Ramos (cell line): ENCODE measurements at regions not wholly inside any gene's neighbourhood (a gene's known extent, or its start where the extent isn't known, plus 50 kb on each side); places are given as distances from the start of the nearest gene placed in this dataset.

Experiments
- in situ Hi-C: fragments of 300-500 bp; cut with MboI; formaldehyde crosslinking; loops from one replicate; pipeline ENCODE4 v1.14.3; 2022; ENCODE audit warnings: low sequenced_read_pairs; ENCODE audit not compliant: unreplicated experiment

DNA sequence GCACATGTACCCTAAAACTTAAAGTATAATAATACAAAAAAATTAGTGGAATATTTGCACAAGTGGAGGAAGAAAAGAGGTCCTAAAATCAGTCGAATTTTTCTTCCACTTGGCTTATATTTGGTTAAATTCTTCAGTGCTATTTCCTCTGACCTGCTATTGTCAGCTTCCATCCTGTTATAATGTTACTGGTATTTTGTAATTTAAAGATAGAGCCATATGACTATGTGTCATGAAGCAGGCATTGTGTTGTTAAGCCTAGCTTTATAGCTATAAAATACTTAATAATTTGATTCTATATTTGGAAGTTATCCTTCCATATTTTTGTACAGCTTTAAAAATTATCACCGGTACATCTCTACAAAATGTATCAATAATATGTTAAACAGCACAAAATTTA lies 455.9 kb upstream of the MARCKS start:
- in situ Hi-C loops = no loop called here

DNA sequence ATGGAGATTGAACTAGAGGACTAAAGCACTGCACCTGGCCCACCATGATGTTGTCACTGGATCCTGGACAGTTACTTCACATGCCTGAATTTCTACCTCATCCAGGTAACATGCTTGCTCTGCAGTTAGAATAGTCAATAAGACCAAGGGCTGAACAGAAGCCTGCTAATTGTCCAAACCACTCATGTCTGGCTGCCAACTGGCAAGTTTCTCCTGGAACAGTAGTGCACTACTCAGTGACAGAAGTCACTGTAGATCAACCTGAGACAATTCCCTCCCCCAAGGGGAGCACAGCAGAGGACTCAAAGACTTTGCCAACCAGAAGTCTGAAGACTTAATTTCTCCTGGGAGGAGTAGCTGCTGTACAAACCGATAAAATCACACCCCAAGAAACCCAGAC lies 454.6 kb upstream of the MARCKS start:
- in situ Hi-C loops = no loop called here

DNA sequence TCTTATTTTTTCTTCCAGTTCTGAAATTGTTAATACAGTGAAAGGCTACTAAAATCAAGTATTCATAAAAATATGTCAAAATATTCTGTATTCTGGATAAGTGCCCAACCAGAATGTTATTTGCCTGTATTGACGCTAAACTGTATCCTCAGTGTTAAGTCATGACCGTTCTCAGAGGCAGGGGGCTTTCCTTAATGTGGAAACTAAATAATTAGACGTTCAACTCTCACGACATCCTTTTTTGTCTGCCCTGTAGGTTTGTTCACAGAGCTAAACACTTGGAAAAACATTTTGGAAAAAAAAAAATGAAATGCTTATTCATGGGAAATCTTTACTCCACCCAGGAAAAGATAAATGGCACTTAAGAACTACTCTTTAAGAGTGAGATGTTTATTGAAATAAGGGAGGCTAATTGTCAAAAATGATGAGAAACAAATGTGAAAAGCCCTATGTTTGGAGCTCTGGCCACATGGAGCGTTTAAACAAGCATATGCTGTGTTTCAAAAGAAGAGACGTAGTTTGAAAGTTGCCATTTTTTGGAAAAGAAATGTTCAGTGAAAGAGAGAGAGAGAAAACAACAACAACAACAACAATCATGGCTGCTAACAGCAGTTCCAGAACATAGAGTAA lies 453.1 kb upstream of the MARCKS start:
- in situ Hi-C loops = no loop called here

- in situ Hi-C loops = no loop called here
These were observed 451.7 kb upstream of the MARCKS start for GRCh38 chr6:113405326-113406047.

GRCh38 chr6:113406048-113406695 lies 451.0 kb upstream of the MARCKS start:
- in situ Hi-C loops = no loop called here

DNA sequence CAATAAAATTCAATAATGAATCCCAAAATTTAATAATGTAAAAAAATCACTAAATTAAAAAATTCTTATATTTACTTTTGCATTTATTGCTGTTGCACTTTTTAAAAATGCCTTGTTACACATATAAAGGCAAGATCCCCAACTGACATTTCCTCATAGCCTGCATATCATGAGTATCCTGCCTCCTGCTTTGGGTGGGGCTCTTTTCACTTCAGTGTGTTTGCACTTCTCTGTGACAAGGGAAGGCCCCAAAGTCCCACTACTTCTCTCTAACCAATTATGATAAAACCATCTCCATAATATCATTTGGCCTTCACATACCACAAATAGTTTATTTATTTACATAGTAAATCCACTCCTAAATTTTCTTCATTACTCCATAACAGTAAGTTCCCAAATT lies 446.1 kb upstream of the MARCKS start:
- in situ Hi-C loops = no loop called here

GRCh38 chr6:113412589-113413357 lies 444.4 kb upstream of the MARCKS start:
- in situ Hi-C loops = no loop called here

- in situ Hi-C loops = no loop called here
These were observed 442.6 kb upstream of the MARCKS start for GRCh38 chr6:113414511-113414910.

DNA sequence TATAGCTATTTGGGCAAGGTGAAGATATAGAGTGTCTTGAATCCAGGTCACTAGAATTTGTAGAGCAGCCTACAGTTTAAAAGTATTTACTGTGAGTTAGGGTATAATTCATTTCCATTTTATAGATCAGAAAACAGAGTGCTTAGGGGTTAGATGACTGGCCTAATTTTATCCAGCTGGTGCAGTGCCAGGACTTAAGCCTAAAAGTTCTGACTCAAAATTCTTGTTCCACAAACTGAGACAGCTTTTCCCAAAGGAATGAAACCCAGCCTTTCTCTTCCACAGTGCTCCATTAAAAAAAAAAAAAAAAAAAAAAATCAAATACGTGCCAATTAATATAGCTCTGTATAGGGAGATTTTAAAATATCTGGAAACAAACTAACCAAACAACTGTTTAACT lies 441.0 kb upstream of the MARCKS start:
- in situ Hi-C loops = no loop called here

- in situ Hi-C loops = no loop called here
These were observed 436.9 kb upstream of the MARCKS start for GRCh38 chr6:113420290-113420689.

DNA sequence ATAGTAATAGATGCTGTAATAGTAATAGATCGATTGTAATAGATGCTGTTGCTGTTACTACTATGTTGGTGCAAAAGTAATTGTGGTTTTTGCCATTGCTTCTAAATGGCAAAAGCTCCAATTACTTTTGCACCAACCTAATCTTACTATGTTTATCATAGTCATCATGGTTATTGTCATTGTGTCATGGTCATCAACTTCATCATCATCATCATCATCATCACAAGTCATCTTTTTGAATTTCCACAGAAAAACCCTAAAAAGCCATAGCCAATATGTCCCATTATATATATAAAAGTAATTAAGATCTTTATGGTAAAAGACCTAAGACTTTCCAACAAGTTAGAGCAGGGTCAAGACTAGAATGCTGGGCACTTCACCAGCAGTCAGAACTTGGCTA lies 435.1 kb upstream of the MARCKS start:
- in situ Hi-C loops = no loop called here

- in situ Hi-C loops = no loop called here
These were observed 433.2 kb upstream of the MARCKS start for GRCh38 chr6:113423956-113424355.

DNA sequence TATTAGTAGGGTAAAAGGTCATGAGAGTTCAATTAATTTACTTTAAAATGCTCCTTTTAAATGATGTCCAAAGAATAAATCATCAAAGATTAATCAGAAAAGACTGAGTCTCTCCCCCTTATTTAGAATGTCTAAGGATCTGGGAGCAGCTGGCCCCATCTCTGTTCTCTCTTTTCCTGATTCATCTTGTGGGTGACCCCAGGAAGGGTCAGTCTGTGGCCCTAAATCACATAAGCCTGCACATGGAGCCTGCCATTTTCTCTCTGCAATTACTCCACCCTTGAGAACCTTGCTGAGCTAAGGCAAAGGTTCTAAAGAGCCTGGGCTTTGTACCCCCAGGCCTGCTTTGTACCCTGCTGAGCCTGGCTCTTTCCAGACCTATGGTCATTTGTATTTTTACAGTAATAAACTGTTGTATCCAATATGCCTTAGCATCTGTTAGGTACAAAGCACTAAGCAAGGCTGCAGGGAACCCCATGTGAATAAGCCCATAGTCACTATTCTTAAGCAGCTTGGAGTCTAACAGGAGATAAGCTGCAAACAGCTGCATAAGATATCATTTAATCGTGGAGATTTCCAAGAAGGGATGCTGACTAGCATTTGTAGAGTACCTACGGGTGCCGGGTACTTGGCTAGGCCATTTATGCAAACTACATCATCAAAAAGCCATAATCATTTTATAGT lies 431.0 kb upstream of the MARCKS start:
- in situ Hi-C loops = no loop called here

DNA sequence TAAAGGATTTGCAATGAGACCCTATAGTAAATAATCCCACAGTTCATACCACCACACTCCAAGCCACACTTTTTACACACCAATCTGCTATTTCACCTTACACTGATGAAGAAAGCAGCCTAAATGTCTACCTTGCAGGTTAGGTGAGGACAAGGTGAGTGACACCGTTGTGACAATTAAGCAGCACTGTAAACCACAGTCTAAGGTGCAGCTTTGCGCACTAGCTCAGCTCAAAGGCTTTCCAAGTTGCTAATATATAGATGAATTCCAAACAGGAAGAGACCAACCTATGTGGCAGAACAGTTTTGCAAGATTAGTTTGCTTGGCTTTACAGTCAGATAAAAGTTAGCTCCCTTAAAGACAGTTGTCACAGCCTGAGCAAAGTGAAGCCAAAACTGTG lies 429.5 kb upstream of the MARCKS start:
- in situ Hi-C loops = no loop called here

DNA sequence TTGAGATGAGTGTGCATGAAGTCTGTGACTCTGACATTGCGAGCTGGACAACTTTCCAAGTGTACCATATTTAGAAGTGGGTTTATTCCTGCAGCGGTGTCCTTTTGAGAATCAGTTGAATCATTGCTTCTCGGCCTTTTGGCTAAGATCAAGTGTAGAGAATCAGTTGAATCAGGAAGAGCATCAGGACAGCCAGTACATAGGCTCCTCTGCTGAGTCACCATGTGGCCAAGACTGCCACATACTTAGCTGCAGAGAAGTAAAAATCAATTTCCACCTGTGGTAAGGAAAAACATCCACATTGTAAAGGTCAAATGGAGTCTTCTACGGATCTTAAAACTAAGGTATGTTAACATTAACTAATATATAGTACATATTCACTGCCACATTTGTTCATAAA lies 428.4 kb upstream of the MARCKS start:
- in situ Hi-C loops = no loop called here

DNA sequence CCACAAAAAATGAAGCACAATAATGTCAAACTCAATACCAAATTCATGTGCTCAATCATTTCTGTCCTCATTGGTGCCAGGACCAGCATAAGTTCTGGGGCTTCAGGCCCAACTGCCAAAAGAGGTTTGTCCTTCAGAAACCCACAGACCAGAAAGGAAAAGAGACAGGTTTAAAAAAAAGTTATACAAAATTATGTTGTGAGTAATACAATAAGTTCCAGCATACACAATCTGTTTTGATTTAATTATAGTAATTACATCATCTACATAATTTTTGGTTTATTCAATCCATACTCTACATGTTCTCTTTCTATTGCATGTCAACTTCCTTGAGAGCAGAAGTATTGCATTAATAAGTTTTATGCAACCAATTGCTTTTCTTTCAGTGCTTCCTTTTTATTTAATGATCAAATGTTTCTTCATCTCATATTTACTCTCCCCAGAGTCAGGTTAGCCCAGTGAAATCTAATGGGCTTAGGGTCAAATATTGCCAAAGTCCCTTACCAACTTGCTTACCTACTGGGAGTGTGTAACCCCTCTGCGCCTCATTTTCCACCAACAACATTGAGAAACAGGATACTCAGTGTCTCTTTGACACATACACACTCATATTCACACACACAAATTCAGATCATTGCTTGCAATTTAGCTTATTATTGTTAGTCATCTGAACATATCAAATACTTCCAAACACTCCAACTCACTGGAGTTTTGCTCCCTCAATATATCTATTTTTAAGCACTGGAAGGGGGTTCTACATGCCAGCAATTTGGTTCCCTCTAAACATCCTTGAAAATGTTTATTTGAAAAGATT lies 424.4 kb upstream of the MARCKS start:
- in situ Hi-C loops = no loop called here

DNA sequence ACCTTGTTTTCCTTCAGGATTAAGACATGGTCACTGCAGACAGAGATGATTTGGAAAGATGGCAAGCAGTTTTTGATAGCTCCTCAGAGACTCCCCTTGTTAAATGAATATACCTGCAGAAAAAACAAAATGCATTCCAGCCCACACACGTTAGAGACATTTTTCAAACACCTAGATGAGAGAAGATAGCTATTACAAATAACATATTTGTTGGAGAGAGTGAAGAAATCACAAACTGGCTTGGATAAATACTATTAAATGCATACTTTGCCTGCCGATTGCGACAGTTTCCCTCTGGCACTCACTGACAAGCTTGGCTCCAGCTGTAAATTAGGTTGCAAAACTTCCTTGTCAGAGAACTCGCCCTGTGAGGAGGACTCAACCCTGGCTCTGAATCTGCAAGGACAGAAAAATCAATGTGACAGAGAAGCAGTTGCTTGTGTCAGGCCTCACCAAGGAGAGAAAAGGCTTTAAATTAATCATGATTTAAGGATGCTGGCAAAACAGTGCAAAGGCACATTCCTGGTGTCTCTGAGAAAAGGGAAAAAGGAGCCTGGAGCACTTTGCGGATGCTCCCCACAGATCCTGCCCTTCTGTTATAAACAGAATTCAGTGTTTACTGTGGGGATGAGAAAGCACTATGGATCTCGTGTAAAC lies 423.7 kb upstream of the MARCKS start:
- in situ Hi-C loops = no loop called here

DNA sequence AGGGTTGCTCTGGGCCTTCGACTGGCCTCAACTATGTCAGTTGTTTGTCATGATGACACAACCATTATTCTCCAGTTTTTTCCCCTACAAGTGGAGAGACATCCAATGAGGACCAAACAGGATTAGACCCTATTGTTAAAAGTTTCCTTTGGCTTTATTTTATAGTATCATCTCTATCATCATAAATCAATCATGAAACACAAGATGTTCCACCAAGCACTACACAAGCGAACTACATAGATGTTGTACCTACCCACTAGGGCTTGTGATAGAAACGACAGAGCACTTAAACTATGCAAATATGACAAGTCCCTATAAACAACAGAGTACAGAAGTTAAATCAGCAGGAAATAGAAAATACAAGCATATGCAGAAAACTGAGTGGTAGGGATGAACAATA lies 422.5 kb upstream of the MARCKS start:
- in situ Hi-C loops = no loop called here

- in situ Hi-C loops = no loop called here
These were observed 419.6 kb upstream of the MARCKS start for GRCh38 chr6:113437566-113437965.
